GM12865 (cell line): ENCODE measurements at regions not wholly inside any gene's neighbourhood (a gene's known extent, or its start where the extent isn't known, plus 50 kb on each side); places are given as distances from the start of the nearest gene placed in this dataset.
"Not testable (repeated sequence)": the region's sequence is repeated elsewhere in the genome, so short reads cannot be mapped to it uniquely, and the experiment has no call there.

Experiments used
- DNase-seq: peaks from one replicate; pipeline ENCODE4 v3.0.0; 2010; ENCODE audit warnings: low read depth
- H3K4me3 ChIP-seq: 2 replicates; pipeline ENCODE4 v1.5.1; 2011; ENCODE audit warnings: mild to moderate bottlenecking, low read depth, low read length, control low read depth
- TF ChIP-seq, protein P1 (sequence below): IDR thresholded peaks from 2 replicates; pipeline ENCODE4 v1.5.1; 2011; ENCODE audit warnings: low read length, control low read depth, low read depth, inconsistent platforms; ENCODE audit not compliant: insufficient read depth; ENCODE audit errors: missing control alignments

DNA sequence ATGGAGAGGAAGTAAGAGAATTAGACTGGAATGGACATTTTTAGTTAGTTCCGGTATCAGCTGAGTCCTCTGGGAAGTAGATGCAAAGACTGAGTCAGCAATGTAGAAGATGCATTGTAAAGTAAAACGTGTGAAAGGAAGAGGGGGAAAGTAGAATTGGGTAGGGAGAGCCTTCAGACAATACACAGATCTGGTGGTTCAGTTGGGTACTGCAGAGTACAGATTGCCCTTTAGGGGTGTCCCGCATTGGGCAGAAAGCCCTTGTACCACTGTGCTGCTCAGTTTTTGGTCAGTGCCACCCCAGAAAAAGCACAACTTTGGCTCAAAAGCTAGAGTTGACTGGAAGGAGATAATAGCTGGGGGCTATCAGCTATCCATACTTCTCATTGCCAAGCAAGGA is 247.4 kb downstream of the KBTBD8 start:
- TF ChIP-seq, protein P1, sequence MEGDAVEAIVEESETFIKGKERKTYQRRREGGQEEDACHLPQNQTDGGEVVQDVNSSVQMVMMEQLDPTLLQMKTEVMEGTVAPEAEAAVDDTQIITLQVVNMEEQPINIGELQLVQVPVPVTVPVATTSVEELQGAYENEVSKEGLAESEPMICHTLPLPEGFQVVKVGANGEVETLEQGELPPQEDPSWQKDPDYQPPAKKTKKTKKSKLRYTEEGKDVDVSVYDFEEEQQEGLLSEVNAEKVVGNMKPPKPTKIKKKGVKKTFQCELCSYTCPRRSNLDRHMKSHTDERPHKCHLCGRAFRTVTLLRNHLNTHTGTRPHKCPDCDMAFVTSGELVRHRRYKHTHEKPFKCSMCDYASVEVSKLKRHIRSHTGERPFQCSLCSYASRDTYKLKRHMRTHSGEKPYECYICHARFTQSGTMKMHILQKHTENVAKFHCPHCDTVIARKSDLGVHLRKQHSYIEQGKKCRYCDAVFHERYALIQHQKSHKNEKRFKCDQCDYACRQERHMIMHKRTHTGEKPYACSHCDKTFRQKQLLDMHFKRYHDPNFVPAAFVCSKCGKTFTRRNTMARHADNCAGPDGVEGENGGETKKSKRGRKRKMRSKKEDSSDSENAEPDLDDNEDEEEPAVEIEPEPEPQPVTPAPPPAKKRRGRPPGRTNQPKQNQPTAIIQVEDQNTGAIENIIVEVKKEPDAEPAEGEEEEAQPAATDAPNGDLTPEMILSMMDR: no peak
- H3K4me3 ChIP-seq: no peak overlapping the region
- DNase-seq: no peak

DNA sequence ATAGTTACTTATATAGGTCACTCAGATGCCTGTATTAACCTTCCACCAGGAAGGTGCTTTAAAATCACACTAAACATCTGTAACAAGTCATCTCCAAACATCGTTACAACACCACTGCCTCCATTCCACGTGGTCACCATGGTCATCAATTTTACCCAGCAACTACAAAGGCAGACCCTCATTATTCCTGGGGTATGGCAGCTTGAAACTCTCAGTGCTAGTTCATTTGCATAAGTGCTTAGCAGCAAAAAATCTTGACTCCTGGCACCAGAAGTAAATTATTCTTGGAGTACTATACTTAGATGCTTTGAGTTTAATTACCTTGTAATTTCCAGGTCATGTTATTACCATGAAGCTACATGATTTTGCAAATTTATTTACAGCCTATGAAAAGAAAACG is 250.6 kb downstream of the KBTBD8 start:
- DNase-seq: no peak
- H3K4me3 ChIP-seq: no peak overlapping the region
- TF ChIP-seq, protein P1: no peak

- not testable (repeated sequence) for H3K4me3 ChIP-seq, DNase-seq
These were observed 254.8 kb downstream of the KBTBD8 start for GRCh38 chr3:67252906-67253305.

GRCh38 chr3:67278015-67278618 is 280.0 kb downstream of the KBTBD8 start:
- no peak overlapping the region for H3K4me3 ChIP-seq
- TF ChIP-seq, protein P1: no peak
- DNase-seq: no peak

DNA sequence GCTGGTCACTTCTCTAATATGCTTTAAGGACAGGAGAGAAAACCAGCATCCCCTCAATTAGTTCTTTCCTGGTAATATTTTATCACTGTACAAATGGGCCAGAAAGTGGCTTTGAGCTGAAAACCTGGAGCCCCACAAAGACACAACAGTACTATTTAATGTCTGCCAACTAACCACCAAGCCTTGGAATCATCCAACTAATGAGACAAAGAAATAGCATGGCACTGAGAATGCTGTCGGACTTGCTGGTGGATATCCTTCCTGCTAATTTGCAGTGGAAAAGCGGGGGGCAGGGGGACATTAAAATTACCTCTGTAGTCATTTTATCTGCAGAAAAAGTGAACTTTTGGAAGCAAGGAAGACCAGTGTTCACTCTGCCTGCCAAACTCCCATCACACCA is 288.5 kb downstream of the KBTBD8 start:
- no peak for DNase-seq
- no peak overlapping the region for H3K4me3 ChIP-seq
- TF ChIP-seq, protein P1: no peak

- H3K4me3 ChIP-seq: no peak overlapping the region
- DNase-seq: no peak
- TF ChIP-seq, protein P1: no peak
These were observed 290.5 kb downstream of the KBTBD8 start for GRCh38 chr3:67288466-67289106.

- DNase-seq: no peak
- TF ChIP-seq, protein P1: no peak
- H3K4me3 ChIP-seq: no peak overlapping the region
These were observed 291.5 kb downstream of the KBTBD8 start for GRCh38 chr3:67289626-67290025.
